NB4 (cell line): ENCODE measurements at regions not wholly inside any gene's neighbourhood (a gene's known extent, or its start where the extent isn't known, plus 50 kb on each side); places are given as distances from the start of the nearest gene placed in this dataset.

Experiments used
- POLR2A ChIP-seq: IDR thresholded peaks from 2 replicates; pipeline ENCODE4 v1.6.1; 2011; ENCODE audit warnings: mild to moderate bottlenecking; ENCODE audit not compliant: insufficient read length; ENCODE audit errors: extremely low read depth
- TF ChIP-seq, protein P1 (sequence below): IDR thresholded peaks from one replicate; pipeline ENCODE4 v1.5.1; 2012; ENCODE audit warnings: low read depth, low read length
- TF ChIP-seq, protein P2 (sequence below): IDR thresholded peaks from 2 replicates; pipeline ENCODE4 v1.6.1; 2011; ENCODE audit warnings: low read depth, low read length

DNA sequence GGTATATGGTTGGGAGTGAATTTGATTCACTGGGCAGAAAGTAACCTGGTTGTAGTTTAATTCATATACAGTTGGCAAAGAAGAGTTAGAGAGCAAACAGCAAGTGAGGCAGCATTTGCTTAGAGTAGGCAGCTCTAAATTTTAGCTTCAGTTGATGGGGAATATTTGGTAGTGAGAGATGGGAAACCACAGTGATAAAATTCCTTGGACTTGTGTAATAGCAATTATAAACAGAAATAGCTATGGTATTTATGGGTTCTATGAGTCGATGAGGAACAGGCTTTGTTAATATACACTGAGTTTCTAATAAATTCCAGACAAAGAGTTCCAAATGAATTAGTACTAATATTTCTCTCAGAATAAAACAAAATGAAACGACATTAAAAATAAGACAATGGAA, 894.0 kb downstream of the ROBO2 start:
- TF ChIP-seq, protein P1, sequence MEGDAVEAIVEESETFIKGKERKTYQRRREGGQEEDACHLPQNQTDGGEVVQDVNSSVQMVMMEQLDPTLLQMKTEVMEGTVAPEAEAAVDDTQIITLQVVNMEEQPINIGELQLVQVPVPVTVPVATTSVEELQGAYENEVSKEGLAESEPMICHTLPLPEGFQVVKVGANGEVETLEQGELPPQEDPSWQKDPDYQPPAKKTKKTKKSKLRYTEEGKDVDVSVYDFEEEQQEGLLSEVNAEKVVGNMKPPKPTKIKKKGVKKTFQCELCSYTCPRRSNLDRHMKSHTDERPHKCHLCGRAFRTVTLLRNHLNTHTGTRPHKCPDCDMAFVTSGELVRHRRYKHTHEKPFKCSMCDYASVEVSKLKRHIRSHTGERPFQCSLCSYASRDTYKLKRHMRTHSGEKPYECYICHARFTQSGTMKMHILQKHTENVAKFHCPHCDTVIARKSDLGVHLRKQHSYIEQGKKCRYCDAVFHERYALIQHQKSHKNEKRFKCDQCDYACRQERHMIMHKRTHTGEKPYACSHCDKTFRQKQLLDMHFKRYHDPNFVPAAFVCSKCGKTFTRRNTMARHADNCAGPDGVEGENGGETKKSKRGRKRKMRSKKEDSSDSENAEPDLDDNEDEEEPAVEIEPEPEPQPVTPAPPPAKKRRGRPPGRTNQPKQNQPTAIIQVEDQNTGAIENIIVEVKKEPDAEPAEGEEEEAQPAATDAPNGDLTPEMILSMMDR = no peak
- TF ChIP-seq POLR2A = no peak
- TF ChIP-seq, protein P2, sequence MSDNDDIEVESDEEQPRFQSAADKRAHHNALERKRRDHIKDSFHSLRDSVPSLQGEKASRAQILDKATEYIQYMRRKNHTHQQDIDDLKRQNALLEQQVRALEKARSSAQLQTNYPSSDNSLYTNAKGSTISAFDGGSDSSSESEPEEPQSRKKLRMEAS = no peak
